ENCODE measurements at regions not wholly inside any gene's neighbourhood (a gene's known extent, or its start where the extent isn't known, plus 50 kb on each side); places are given as distances from the start of the nearest gene placed in this dataset.

GRCh38 chr7:155945670-155946325, 133.5 kb upstream of the SHH start:
- TF ChIP-seq CTCF (IDR thresholded peaks at IDR 0.05; ENCODE audit: insufficient read depth, low read length, poor library complexity, severe bottlenecking) (no peak), EZH2phosphoT487 (conservative IDR thresholded peaks at IDR 0.05; ENCODE audit: low read length) (no peak)
